GM12892 (cell line): ENCODE measurements at regions not wholly inside any gene's neighbourhood (a gene's known extent, or its start where the extent isn't known, plus 50 kb on each side); places are given as distances from the start of the nearest gene placed in this dataset.

Experiments used
- POLR2A ChIP-seq: IDR thresholded peaks from 2 replicates; pipeline ENCODE4 v1.6.1; 2011; ENCODE audit warnings: low read depth, low read length, control low read depth
- TAF1 ChIP-seq: IDR thresholded peaks from 2 replicates; pipeline ENCODE4 v1.6.1; 2011; ENCODE audit warnings: low read depth, mild to moderate bottlenecking, control low read depth, low read length, borderline replicate concordance

GRCh38 chr10:90197766-90198165, 496.4 kb downstream of the KIF20B start:
- TF ChIP-seq POLR2A: no peak
- no peak for TF ChIP-seq TAF1
